ENCODE measurements at regions not wholly inside any gene's neighbourhood (a gene's known extent, or its start where the extent isn't known, plus 50 kb on each side); places are given as distances from the start of the nearest gene placed in this dataset.

DNA sequence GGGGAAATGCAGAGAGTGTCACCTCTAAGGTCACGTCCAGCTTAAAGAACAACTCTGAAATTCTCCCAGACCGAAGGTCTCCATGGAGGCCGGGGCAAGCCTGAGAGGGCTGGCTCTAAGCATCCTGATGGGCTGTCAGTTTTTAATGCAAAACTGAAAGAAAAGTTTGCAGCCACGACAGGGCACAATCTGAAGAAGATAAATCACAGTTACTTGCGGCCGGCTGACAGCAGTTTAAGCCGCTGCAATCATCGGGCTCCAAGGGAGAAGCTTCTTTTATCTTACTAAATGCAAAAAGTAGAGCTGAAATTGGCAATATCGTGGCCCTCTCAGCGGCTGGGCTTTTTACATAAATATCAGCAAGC lies 168.8 kb downstream of the CYLD start:
- H3K4me3 ChIP-seq (replicated peaks in 1 of 2; ENCODE audit: low read depth in 2 of 2, low read length in 2 of 2), result no peak overlapping the region
- TF ChIP-seq, protein P1, sequence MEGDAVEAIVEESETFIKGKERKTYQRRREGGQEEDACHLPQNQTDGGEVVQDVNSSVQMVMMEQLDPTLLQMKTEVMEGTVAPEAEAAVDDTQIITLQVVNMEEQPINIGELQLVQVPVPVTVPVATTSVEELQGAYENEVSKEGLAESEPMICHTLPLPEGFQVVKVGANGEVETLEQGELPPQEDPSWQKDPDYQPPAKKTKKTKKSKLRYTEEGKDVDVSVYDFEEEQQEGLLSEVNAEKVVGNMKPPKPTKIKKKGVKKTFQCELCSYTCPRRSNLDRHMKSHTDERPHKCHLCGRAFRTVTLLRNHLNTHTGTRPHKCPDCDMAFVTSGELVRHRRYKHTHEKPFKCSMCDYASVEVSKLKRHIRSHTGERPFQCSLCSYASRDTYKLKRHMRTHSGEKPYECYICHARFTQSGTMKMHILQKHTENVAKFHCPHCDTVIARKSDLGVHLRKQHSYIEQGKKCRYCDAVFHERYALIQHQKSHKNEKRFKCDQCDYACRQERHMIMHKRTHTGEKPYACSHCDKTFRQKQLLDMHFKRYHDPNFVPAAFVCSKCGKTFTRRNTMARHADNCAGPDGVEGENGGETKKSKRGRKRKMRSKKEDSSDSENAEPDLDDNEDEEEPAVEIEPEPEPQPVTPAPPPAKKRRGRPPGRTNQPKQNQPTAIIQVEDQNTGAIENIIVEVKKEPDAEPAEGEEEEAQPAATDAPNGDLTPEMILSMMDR (IDR thresholded peaks at IDR 0.05; ENCODE audit: low read depth, low read length), result no peak
- no peak for DNase-seq (ENCODE audit: low read depth in 2 of 2)

DNA sequence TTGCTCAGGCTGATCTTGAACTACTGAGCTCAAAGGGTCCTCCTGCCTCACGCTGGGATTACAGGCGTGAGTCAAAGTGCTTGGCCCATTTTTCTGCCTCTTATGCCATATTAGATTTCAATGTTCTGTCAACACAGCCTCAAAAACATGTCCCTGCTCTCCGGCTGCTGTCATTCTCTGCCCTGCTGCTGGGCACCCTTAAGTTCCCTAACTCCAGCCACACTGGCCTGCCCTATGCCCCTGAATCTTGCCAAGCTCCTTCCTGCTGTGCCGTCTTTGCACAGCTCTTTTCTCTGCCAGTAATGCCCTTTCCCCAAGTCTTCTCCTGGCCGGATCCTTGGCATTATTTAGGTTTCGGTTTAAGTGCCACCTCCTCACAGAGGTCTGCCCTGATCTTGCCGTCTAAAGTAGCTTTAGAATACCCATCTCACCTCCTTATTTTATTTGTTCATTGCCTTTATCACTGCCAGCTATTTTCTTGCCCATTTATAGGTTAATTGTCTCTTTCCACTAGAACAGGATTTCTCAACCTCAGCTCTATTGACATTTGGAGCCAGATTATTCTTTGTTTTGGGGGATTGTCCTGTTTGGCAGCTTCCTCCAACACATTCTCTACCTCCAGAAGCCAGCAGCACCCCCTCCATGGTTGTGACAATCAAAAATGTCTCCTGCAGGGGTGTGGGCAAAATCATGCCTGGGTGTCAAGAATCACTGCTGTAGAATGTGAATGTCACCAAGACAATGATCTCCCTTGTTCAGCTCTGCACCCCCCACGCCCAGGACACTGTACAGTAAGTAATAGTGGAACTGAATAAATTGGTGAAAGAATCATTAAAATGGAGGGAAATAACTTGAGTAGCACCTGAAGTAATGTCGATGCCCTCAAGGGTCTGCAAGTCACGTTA lies 168.2 kb downstream of the CYLD start:
- TF ChIP-seq, protein P1 (IDR thresholded peaks at IDR 0.05; ENCODE audit: low read depth, low read length), result no peak
- DNase-seq (ENCODE audit: low read depth in 2 of 2), result no peak
- H3K4me3 ChIP-seq (replicated peaks in 1 of 2; ENCODE audit: low read depth in 2 of 2, low read length in 2 of 2), result no peak overlapping the region

- no peak overlapping the region for H3K4me3 ChIP-seq (replicated peaks in 1 of 2; ENCODE audit: low read depth in 2 of 2, low read length in 2 of 2)
- TF ChIP-seq, protein P1 (IDR thresholded peaks at IDR 0.05; ENCODE audit: low read depth, low read length), result no peak
Measured at GRCh38 chr16:50908468-50908867, 166.6 kb downstream of the CYLD start.

GRCh38 chr16:50906454-50906853 lies 164.6 kb downstream of the CYLD start:
- TF ChIP-seq, protein P1 (IDR thresholded peaks at IDR 0.05; ENCODE audit: low read depth, low read length), result no peak
- no peak for DNase-seq (ENCODE audit: low read depth in 2 of 2)
- no peak overlapping the region for H3K4me3 ChIP-seq (replicated peaks in 1 of 2; ENCODE audit: low read depth in 2 of 2, low read length in 2 of 2)

More at GRCh38 chr16:50908468-50908867, 166.6 kb downstream of the CYLD start:
- DNase-seq (ENCODE audit: low read depth in 2 of 2), result no peak

DNA sequence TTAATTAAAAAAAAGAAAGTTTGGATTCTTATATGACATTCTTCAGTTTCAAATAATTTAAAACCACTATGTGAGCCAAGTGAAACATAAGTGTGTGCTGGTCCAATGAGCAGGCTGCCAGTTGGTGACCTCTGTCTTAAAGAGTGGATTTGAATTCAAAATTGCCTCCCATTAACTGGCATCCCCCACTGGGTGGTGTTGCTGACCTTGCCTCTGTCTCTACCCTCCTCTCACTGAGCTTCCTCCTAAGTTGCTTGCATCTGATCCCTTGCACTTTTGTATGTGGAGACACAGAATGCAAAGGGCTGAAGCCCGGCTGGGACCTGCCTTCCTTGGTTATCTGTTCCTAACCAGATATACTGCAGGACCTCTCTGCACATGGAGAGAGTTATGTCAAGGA lies 160.6 kb downstream of the CYLD start:
- TF ChIP-seq, protein P1 (IDR thresholded peaks at IDR 0.05; ENCODE audit: low read depth, low read length), result no peak
- no peak overlapping the region for H3K4me3 ChIP-seq (replicated peaks in 1 of 2; ENCODE audit: low read depth in 2 of 2, low read length in 2 of 2)
- no peak for DNase-seq (ENCODE audit: low read depth in 2 of 2)

GRCh38 chr16:50901062-50901461 lies 159.2 kb downstream of the CYLD start:
- TF ChIP-seq, protein P1 (IDR thresholded peaks at IDR 0.05; ENCODE audit: low read depth, low read length), result no peak
- DNase-seq (ENCODE audit: low read depth in 2 of 2), result no peak
- no peak overlapping the region for H3K4me3 ChIP-seq (replicated peaks in 1 of 2; ENCODE audit: low read depth in 2 of 2, low read length in 2 of 2)

All from cardiac fibroblast (primary cell).